ENCODE measurements at regions not wholly inside any gene's neighbourhood (a gene's known extent, or its start where the extent isn't known, plus 50 kb on each side); places are given as distances from the start of the nearest gene placed in this dataset.

- Histone ChIP-seq H4K20me1 (ENCODE audit: control insufficient read depth, insufficient read depth, insufficient read length) (no peaks in the 10 kb centered on the region), H2AFZ (ENCODE audit: low read length) (no peak overlapping the region), H4K8ac (replicated peaks; ENCODE audit: insufficient read length, low read depth, low read length) (no peak overlapping the region), H3T11ph (ENCODE audit: low read length) (no peak overlapping the region), H3K9ac (ENCODE audit: extremely low read depth, insufficient read length, low read length) (no peak overlapping the region), H3K56ac (ENCODE audit: insufficient read length, low read depth, low read length) (no peak overlapping the region), H2BK5ac (ENCODE audit: insufficient read length, low read length) (no peak overlapping the region), H3K27me3 (ENCODE audit: insufficient read depth, low read length) (no peaks in the 10 kb centered on the region), H3K14ac (ENCODE audit: insufficient read depth, low read length) (no peak overlapping the region), H3K27ac (ENCODE audit: insufficient read length, low read depth, low read length) (no peak overlapping the region), H3K79me1 (ENCODE audit: insufficient read depth, low read depth, low read length, poor library complexity, severe bottlenecking) (no peaks in the 10 kb centered on the region), H3K4ac (ENCODE audit: low read depth, low read length) (no peak overlapping the region), H4K91ac (ENCODE audit: insufficient read length, low read depth, low read length) (no peak overlapping the region), H3K18ac (ENCODE audit: insufficient read length, low read depth, low read length) (no peak overlapping the region), H4K5ac (ENCODE audit: insufficient read length, low read depth, low read length) (no peak overlapping the region), H2BK120ac (ENCODE audit: low read depth, low read length, poor library complexity, severe bottlenecking) (no peak overlapping the region), H3K4me2 (ENCODE audit: insufficient read depth, insufficient read length, low read length) (no peak overlapping the region), H3K9me3 (ENCODE audit: control insufficient read depth, low read depth, low read length) (no peaks in the 10 kb centered on the region), H2AK5ac (ENCODE audit: insufficient read length, low read length) (no peak overlapping the region), H3K23me2 (ENCODE audit: insufficient read length, low read depth, low read length, poor library complexity, severe bottlenecking) (no peaks in the 10 kb centered on the region), H3K79me2 (ENCODE audit: insufficient read depth, low read length) (no peaks in the 10 kb centered on the region), H2BK12ac (ENCODE audit: insufficient read length, low read depth, low read length) (no peak overlapping the region), H2BK20ac (ENCODE audit: low read depth, low read length, poor library complexity, severe bottlenecking) (no peak overlapping the region), H3K4me1 (ENCODE audit: insufficient read depth, low read length) (no peaks in the 10 kb centered on the region; the same call in 1 of the 2 replicates), H2BK15ac (ENCODE audit: low read depth, low read length) (no peak overlapping the region), H3K23ac (ENCODE audit: insufficient read length, low read depth, low read length) (no peak overlapping the region)
- TF ChIP-seq, protein P1, sequence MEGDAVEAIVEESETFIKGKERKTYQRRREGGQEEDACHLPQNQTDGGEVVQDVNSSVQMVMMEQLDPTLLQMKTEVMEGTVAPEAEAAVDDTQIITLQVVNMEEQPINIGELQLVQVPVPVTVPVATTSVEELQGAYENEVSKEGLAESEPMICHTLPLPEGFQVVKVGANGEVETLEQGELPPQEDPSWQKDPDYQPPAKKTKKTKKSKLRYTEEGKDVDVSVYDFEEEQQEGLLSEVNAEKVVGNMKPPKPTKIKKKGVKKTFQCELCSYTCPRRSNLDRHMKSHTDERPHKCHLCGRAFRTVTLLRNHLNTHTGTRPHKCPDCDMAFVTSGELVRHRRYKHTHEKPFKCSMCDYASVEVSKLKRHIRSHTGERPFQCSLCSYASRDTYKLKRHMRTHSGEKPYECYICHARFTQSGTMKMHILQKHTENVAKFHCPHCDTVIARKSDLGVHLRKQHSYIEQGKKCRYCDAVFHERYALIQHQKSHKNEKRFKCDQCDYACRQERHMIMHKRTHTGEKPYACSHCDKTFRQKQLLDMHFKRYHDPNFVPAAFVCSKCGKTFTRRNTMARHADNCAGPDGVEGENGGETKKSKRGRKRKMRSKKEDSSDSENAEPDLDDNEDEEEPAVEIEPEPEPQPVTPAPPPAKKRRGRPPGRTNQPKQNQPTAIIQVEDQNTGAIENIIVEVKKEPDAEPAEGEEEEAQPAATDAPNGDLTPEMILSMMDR (conservative IDR thresholded peaks at IDR 0.05), result no peak
- H3K9me3 Mint-ChIP-seq, result no peaks in the 10 kb centered on the region
- no peak for DNase-seq
- H3K36me3 Mint-ChIP-seq (ENCODE audit: insufficient read depth in 1 of 3, low read depth in 3 of 3), result no peaks in the 10 kb centered on the region; a peak in 1 of 7 replicates
- no peak overlapping the region for H3K4me3 Mint-ChIP-seq
- WGBS (ENCODE audit: extremely low coverage, insufficient read length, low lambda C conversion rate), result no CpG with 5 or more reads among the region's 1 CpG
- H3K27me3 Mint-ChIP-seq (ENCODE audit: low read depth), result no peaks in the 10 kb centered on the region
- H3K4me1 Mint-ChIP-seq, result peaks cover 6 to 10% of the 10 kb centered on the region in 2 experiments; a peak in 3 of 4 replicates
- no peak overlapping the region for H3K27ac Mint-ChIP-seq
Observed at GRCh38 chr7:41114131-41114530, 588.8 kb downstream of the INHBA start.

Measured in H9 (cell line).